ENCODE measurements at regions not wholly inside any gene's neighbourhood (a gene's known extent, or its start where the extent isn't known, plus 50 kb on each side); places are given as distances from the start of the nearest gene placed in this dataset.

GRCh38 chr19:31693933-31694269 is 344.7 kb upstream of the TSHZ3 start:
- no peak for TF ChIP-seq KAT2B (IDR thresholded peaks at IDR 0.05; ENCODE audit: borderline replicate concordance, low read depth, low read length)
- TF ChIP-seq, protein P1, sequence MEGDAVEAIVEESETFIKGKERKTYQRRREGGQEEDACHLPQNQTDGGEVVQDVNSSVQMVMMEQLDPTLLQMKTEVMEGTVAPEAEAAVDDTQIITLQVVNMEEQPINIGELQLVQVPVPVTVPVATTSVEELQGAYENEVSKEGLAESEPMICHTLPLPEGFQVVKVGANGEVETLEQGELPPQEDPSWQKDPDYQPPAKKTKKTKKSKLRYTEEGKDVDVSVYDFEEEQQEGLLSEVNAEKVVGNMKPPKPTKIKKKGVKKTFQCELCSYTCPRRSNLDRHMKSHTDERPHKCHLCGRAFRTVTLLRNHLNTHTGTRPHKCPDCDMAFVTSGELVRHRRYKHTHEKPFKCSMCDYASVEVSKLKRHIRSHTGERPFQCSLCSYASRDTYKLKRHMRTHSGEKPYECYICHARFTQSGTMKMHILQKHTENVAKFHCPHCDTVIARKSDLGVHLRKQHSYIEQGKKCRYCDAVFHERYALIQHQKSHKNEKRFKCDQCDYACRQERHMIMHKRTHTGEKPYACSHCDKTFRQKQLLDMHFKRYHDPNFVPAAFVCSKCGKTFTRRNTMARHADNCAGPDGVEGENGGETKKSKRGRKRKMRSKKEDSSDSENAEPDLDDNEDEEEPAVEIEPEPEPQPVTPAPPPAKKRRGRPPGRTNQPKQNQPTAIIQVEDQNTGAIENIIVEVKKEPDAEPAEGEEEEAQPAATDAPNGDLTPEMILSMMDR (CRISPR knock-in tag; IDR thresholded peaks at IDR 0.05) = no peak

Measured in HepG2 (cell line).